RWPE1 (cell line): ENCODE measurements at regions not wholly inside any gene's neighbourhood (a gene's known extent, or its start where the extent isn't known, plus 50 kb on each side); places are given as distances from the start of the nearest gene placed in this dataset.

Experiments used
- CTCF ChIA-PET: fragments of 350-600 bp; sonication (Branson Sonifier 250); formaldehyde crosslinking; extraction: SDS; loops from one replicate; lab custom pipeline; 2021; lab: Yijun Ruan, JAX
- POLR2A ChIA-PET: fragments of 400-600 bp; formaldehyde crosslinking; extraction: SDS; loops from one replicate; lab custom pipeline; 2020; ENCODE audit warnings: antibody characterized with exemption; ENCODE audit not compliant: low non-redundant PET; lab: Yijun Ruan, JAX
- DNase-seq: peaks from one replicate; pipeline ENCODE4 v3.0.0; 2012; ENCODE audit warnings: low spot score
- H3K27ac ChIP-seq: fragments of 450-650 bp; 2 replicates; pipeline ENCODE4 v1.5.1; 2017
- CTCF ChIP-seq: fragments of 450-650 bp; conservative IDR thresholded peaks from 2 replicates; pipeline ENCODE4 v1.5.1; 2017; ENCODE audit warnings: low read depth, mild to moderate bottlenecking

- DNase-seq, result no peak
- no peak for TF ChIP-seq CTCF
- ChIA-PET POLR2A (no interaction called here), CTCF (no interaction called here)
- H3K27ac ChIP-seq, result no peak overlapping the region
Observed at GRCh38 chrX:578531-578930, 52.1 kb upstream of the SHOX start.

- no peak for TF ChIP-seq CTCF
- ChIA-PET POLR2A (no interaction called here), CTCF (no interaction called here)
- no peak overlapping the region for H3K27ac ChIP-seq
- DNase-seq, result no peak
Observed at GRCh38 chrX:580030-580429, 50.6 kb upstream of the SHOX start.
